HG02981 (cell line): ENCODE measurements at regions not wholly inside any gene's neighbourhood (a gene's known extent, or its start where the extent isn't known, plus 50 kb on each side); places are given as distances from the start of the nearest gene placed in this dataset.

Experiments
- ATAC-seq: cut with Tn5 transposase; IDR thresholded peaks from one replicate; pipeline ENCODE4 v1.9.1; 2021; ENCODE audit warnings: mild to moderate bottlenecking, moderate library complexity; ENCODE audit not compliant: unreplicated experiment

DNA sequence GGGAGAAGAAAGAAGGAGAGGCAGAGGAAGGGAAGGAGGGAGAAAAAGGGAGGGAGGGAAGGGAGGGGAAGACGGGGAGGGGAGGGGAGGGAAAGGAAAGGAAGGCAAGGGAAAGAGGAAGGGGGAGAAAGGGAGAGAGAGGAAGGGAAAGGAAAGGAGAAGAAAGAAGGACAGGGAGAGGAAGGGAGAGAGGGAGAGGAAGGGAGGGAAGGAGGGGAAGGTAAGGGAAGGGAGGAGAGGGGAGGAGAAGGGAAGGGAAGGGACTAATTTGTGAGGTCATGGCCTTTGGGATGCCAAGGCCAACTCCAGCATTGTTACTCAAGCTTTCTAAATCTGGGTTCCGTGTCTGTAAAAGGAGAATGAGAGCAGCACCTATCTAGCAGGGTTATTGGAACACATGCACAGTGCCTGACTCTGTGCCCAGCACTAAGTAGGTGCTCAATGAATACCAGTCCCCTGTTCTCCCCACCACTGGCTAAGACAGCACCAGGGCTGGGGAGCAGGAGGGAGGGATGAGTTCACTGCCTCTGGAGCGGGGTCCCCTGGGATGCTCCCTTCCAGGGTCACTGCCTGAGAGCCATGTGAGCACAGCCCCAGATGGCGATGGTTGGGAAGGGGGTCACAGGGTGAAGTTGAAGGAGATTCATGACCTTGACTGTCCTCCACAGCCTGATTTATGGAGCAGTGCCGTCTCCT is 560.1 kb upstream of the TBX3 start:
- ATAC-seq = no peak

DNA sequence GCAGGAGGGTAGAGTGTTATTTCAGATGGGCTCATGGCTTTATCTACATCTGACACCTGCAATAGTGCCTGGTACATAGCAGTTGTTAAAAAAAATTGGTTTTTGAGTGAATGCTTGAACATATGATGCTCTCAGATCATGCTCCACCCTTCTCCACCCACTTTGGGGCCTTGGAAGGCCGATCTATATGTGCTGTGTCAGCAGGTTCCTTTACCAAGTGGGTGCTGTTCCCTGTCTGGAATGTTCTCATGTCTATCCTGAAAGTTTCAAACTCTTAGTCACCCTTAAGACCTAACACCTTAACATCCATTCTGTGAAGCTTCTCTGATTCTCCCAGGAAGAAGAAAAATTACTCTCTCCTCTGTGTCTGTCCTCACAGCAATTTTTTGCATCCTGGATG is 556.3 kb upstream of the TBX3 start:
- ATAC-seq = no peak

DNA sequence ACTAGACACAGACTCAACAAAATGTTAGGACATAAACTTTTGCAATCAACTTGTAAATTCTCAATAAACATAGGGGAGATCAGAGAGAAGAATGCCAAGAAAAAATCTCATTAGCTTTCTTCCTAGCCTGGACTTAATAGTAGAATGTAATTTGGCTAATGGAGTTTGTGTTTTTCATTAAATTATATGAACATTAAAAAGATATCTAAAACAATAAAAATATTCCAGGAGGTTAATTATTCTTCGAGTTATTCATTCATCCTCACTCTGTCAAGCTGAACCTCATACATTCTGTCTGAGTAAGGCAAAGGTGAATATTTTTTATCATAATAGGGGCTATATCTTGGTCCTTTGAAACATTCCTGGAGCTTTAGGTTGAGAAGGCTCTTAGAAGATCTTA is 551.9 kb upstream of the TBX3 start:
- ATAC-seq = no peak

DNA sequence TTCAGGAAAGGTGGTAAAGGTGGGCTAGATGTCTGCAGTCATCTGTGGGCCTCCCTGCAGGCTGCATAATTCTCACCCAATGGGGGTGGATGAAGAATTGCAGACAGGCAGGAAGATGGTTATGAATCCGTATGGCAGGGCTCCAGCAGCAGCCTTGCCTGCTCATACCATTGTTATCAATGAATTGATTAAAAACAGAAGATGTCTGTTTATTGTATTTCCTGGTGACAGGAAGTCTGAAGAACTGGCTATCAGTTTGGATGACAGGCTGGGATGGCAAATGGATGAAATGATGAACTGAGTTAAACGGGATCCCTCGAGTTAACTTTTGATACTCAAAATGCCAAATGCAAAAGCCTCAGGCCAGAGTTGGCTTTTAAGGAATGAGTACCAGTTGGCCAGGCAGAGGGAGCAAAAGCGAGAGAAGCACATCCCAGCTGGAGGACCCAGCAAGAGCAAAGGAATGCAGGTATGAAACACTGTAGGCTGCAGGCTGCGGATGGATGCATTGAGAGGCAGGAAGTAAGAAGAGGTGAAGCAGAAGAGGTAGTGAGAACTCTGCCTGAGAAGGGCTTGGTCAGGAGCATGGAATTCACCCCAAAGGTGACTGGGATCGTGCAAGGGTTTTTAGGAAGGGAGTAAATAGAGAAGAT is 550.0 kb upstream of the TBX3 start:
- no peak for ATAC-seq

DNA sequence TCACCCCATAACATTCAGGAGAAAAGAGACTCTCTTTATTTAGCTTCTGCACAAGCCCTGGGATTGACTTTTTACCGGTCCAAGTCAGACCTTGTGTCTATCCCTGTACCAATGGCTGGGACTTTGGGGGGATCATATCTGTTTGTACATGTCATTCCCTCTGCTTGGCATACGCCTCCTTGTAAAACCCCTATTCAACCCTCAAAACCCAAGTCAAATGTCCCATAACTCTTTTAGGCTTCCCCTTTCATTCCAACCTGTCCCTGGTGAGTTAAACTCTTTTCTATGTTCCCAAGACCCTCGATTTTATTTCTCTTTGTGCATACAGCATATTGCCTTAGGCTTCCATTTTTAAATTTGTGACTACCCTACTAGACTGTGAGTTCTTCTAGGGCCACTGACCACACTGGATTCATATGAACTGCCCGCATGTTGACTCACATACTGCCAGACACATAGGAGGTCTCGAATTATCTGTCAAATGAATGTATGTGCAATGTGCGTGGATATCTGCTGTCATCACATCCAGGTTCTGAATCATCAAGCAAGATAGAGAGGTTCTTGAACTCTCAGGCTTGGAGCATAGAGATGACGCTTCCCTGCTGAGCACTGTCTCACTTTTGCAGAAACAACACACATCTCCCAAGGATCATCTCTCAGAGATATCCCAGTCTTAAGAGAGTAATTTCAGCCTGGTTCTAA is 548.6 kb upstream of the TBX3 start:
- ATAC-seq = no peak

DNA sequence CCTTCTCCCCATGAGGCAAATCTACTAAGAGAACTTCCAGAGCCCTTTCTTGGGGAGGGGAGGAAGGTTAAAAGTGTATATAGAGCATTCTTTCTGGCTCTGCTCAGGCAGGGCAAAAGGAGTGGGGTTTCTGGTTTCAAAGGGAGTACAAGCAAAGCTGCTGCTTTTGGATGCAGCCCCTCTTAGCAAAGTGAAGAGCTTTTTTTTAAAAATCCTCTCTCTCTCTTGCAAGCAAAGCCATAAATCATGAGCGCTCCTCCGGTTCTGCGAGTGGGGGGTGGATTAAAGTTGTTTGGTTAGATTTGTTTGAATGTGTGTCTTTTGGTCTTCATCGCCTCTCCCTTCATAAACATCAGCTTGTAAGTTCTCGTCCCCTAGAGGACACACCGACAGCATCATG is 546.6 kb upstream of the TBX3 start:
- ATAC-seq = no peak

DNA sequence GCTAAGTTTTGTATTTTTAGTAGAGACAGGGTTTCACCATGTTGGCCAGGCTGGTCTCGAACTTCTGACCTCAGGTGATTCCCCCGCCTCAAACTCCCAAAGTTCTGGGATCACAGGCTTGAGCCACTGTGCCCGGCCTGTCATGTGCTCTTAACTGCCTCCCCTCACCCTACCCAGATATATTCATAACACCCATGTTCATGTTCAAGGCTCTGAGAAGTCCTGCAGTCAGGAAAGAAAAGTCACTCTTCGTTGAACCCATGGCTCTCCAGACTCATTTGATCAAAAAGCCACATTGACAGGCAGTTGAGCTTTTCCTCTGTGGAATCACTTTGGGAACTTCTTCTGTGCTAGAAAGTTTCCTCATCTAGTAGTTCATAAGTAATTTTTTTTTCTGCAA is 545.5 kb upstream of the TBX3 start:
- no peak for ATAC-seq

DNA sequence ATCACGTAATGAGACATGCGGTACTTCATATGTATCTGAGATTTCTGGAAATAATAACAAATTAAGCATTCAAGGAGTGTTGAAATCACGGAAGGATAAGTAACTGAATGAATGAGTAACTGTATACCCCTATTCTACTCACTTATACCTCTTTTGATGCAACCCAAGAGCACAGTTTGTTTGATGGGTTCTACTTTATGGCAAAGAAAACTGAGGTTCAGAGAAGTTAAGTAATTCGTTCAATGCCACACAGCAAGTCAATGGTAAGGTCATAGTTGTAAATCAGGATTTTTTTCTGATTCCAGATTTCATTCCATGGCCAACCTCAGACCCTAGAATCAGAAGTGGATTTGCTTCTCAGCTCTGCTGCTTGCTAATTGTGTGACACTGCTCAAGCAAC is 544.5 kb upstream of the TBX3 start:
- no peak for ATAC-seq

DNA sequence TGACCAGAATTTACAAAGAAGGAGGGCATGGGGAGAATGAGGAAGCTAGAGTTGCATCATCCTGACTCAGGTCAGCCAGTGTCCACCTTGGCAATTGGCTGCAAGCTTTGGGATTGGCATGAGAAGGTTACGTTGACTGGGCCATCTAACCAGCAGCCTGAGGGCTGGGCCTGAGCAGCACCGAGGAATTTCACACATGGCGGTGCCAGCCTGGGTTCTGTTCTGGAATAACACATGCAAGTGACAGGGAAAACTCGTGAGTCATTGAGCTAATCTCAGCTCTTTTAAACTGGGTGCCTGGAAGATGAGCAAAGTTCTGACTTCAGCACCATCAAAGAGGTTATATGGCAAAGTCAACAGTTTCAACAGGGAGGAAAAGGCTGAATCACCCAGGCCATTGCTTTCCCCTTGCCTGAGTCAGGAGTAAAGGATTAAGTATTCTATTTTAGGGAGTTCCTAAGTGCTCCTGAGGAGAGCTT is 543.2 kb upstream of the TBX3 start:
- no peak for ATAC-seq

DNA sequence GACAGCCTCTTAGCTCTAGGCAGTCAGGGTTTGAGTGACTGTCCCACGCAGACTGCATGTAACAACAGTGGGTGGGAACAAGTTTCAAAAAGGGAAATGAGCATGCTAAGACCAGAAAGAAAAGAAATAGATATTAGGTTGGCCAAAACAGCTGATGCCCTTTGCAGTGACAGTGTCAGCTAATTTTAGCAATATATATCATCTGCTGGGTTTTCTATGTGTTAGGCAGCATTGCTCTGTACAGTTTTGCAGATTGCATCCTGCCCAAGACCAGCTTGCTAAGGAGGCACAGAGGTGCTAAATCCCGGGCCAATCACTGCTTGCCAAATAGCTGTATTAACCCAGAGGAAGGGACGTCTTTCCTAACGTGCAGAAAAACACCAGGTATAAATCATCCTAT is 541.9 kb upstream of the TBX3 start:
- ATAC-seq = no peak

DNA sequence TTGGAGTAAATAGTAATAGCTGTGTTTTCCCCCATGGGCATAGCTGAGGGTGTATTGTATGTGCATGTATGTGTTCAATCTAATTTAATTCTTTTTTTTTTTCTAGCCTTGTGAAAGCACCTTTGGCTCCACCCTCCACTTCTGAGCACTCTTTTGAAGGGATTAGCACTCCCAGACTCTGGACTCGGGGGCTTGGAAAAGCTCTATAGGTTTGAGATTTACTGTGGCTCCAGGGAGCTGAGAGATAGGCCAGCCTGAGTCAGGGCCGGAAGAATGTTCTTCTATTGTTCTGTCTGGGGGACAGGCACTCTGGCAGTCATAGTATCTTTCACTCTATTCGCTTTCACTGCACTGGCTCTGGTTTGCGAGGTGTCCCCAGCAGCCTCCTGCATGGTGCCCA is 540.0 kb upstream of the TBX3 start:
- no peak for ATAC-seq

DNA sequence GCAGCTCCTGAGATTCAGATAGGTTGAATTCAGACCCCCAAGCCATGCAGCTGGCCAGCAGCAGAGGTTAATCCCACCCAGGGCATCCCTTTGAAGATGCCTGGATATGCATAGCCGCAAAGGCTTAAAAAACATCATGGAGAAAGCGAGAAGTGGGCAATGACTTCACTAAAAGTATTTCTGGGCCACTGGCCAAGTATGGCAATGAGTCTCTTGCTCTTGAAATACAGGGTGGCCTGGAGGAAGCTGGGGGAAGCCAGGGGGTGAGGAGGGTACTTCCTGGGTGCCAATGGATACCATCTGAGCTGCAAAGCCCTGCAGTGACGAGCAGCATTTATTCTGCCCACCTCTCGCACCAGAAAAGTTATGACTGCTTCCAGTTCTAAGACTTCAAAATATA is 539.3 kb upstream of the TBX3 start:
- ATAC-seq = no peak

DNA sequence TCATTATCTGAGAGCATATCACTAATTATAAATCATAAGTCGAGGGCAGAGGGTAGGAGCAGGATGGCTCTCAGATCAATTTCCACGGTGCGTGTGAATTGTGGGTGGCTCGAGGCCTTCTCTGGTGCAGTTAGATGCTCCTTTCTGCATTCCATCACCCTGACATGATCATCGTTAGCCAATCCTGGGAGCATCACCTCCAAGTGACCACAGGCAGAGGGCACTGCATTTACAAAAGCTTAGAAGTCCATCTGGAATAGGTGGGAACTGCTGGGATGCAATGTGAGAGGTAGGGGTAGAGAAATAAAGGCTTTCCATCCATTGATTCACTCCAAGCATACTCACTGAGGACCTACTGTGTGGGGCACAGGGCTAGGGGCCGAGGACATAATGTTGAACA is 538.2 kb upstream of the TBX3 start:
- ATAC-seq = no peak

DNA sequence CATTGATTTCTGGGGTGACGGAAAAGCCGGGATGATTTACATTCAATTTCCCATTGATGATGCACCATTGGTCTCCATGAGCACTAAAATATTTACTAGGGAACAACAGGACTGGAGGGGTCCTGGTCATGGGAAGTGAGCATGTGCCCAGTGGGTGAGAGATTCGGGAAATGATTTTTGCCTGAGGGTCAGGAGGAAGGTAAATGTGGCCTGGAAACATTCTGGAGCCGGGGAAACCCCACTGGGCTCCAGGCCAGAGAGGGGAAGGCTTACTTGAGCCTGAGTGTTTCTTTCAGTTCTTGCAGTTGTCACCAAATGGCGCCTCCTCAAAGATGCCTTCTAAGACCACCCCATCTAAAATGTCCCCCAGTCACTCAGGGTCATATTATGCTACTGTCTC is 532.3 kb upstream of the TBX3 start:
- ATAC-seq = no peak

DNA sequence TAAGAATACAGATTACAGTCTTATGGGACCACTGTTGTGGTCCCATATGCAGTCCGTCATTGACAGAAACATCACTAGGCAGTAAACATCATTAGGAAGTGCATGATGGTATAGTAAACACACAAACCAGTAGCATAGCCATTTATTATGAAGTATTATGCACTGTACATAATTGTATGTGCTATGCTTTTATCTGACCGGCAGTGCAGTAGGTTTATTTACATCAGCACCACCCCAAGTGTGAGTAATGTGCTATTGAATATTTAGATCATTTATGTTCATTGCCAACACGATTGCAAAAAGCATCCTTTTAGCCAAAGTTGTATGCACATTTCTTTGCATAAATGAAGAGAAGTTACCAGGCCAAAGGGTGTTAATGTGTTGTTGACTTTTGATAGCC is 531.6 kb upstream of the TBX3 start:
- ATAC-seq = no peak

DNA sequence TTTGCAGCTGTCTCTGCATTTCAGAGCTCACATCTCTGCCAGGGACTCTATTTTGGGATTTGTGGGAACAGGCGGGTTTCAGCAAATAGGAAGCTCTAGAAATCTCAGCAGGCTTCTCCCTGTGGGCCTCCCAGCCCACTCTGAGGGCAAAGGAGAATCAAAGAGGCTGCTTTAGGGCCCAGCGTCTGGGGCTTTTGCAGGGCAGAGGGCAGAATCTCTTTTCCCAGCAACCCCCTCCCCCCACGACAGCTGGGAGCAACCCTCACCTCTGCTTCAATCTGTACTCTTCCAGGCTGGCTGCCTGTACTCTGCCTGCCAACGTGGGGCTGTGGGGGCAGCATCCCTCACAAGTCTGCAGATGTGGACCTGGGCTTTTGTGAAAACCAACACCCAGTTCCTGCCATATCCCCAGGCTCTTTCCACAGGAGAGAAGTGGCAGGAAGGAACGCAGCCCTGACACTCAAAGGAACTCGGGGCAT is 529.6 kb upstream of the TBX3 start:
- ATAC-seq = no peak

DNA sequence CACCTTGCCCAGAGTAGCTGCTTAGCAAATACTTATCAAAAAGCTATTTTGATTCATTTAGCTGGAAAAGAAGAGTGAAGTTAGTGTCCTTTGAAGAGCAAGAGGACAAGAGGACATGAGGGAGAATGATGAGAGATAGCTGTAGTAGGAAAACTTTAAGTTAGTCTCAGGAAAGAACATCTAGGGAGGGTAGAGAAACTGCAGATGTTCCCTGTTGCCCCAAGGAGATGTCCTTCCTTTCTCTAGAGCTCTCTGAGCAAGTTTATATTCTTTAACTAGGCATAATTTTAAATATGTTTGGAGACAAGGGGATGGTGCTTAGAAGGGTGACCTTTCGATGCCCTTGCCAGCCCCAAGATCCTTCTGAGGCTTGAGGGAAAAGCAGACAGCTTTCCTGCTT is 529.1 kb upstream of the TBX3 start:
- ATAC-seq = no peak

DNA sequence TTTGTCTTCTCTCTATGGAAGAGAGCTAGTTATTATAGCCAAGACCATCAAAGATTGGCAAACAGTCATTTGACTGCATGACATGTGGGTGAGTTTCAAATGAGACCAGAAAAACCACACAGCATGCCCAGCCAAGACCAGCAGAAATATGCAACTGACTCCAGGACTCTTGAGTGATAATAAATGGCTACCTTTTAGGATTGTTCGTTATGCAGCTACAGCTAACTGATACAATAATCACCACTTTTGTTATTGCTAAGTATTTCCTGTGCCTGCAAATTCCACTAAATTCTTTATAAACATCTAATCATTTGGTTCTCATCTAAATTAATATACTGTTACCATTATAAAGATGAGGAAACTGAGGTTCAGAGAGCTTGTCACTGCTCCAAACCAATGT is 528.4 kb upstream of the TBX3 start:
- no peak for ATAC-seq

DNA sequence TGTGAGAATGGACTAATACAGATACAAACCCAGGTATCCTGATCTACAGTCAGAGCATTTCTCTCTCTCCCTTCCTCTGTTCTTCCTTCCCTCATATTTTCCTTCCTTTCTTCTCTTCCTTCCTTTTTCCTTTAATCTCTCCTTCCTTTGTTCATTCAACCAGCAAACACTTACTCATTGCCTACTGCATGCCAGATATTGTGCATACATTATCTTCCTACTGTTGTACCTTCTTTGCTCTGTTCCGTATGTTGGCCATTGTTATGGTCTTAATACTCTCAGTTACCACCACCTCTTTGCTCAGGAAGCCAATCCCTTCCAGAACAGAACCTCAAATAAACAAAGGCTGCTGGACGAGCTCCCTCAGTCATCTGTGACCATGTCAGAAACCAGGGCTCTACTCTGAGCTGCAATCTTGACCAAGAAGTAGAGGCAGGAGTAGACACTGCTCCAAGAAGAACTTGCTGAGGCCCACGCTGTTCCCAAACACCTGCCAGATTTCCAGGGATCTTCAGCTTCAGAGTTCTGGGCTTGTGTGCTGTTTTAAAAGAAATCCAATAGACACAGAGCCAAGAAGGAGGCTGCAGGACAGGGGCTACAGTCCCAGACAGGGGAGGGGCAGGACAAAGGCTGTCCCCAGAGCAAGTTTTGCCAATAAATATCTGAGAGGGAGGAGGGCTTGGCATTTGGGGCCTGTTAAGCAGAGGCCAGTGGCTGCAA is 526.7 kb upstream of the TBX3 start:
- ATAC-seq = no peak

DNA sequence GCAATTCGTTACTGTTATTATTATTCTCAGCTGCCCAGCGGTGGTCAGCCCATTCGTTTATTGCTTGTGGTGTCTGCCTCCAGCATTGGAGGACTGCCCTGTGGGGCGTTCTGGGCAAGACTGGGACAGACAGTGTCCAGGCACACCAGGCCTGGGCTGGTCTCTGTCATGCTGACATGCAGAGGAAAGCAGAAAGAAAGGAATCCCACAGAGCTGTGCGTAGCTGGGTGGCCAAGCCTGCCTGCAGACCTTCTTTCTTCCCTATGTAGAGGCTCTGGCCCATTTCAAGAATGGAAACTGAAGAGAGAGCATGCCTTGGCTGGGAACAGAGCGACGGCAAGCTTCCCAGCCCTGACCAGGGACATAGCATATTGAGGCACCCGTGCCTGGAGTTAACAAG is 525.3 kb upstream of the TBX3 start:
- no peak for ATAC-seq

DNA sequence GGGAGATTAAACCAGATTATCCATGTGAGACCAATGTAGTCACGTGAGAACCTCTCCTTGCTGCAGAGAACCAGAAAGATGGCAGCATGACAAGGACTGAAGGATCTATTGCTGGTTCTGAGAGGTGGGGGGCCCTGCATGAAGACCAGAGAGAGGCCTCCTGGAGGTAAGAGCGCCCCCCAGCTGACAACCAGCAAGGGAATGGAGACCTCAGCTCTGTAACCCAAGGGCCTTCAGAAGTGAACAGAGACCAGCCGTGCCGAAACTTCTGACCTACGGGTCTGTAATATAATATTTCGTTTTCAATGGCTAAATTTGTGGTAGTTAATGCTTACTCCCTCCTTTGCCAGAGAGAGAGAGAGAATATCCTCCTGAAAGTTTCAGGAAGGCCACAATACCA is 524.1 kb upstream of the TBX3 start:
- no peak for ATAC-seq
